Esophagus squamous epithelium (tissue), 4 donors: ENCODE measurements at regions not wholly inside any gene's neighbourhood (a gene's known extent, or its start where the extent isn't known, plus 50 kb on each side); places are given as distances from the start of the nearest gene placed in this dataset.
"Not testable (repeated sequence)": the region's sequence is repeated elsewhere in the genome, so short reads cannot be mapped to it uniquely, and the experiment has no call there.

Experiments used
- POLR2A ChIP-seq, 4 donors: fragments of 450-650 bp; IDR thresholded peaks; one replicate each; pipeline ENCODE4 v1.6.1; 2017; ENCODE audit warnings: antibody characterized with exemption in 4 of 4, mild to moderate bottlenecking in 4 of 4, moderate library complexity in 3 of 4
- TF ChIP-seq, protein P1 (sequence below), 6 experiments: fragments of 450-650 bp in 4 of 6; fragments of 200-600 bp in 2 of 6; sonication (generic) in 2 of 6; IDR thresholded peaks; one replicate each; pipeline ENCODE4 v1.5.1; 2016 to 2019; ENCODE audit warnings: antibody characterized with exemption in 6 of 6, mild to moderate bottlenecking in 4 of 6, moderate library complexity in 4 of 6

GRCh38 chr6:144433446-144433845 is 148.3 kb downstream of the UTRN start:
- TF ChIP-seq, protein P1, sequence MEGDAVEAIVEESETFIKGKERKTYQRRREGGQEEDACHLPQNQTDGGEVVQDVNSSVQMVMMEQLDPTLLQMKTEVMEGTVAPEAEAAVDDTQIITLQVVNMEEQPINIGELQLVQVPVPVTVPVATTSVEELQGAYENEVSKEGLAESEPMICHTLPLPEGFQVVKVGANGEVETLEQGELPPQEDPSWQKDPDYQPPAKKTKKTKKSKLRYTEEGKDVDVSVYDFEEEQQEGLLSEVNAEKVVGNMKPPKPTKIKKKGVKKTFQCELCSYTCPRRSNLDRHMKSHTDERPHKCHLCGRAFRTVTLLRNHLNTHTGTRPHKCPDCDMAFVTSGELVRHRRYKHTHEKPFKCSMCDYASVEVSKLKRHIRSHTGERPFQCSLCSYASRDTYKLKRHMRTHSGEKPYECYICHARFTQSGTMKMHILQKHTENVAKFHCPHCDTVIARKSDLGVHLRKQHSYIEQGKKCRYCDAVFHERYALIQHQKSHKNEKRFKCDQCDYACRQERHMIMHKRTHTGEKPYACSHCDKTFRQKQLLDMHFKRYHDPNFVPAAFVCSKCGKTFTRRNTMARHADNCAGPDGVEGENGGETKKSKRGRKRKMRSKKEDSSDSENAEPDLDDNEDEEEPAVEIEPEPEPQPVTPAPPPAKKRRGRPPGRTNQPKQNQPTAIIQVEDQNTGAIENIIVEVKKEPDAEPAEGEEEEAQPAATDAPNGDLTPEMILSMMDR (IDR thresholded peaks at IDR 0.05) = not testable (repeated sequence)
- not testable (repeated sequence) for TF ChIP-seq POLR2A (IDR thresholded peaks at IDR 0.05)
